Peyer's patch (tissue), 4 donors: ENCODE measurements at regions not wholly inside any gene's neighbourhood (a gene's known extent, or its start where the extent isn't known, plus 50 kb on each side); places are given as distances from the start of the nearest gene placed in this dataset.
A peak's percentile ranks its signal among the peaks of the same experiment; 100 is the strongest.
"Not testable (repeated sequence)": the region's sequence is repeated elsewhere in the genome, so short reads cannot be mapped to it uniquely, and the experiment has no call there.

ENCODE experiments used
- DNase-seq, 3 donors: peaks; one replicate each; pipeline ENCODE4 v3.0.0-alpha.2; 2017 to 2019
- H3K27ac ChIP-seq, 4 donors: fragments of 200-600 bp; sonication (generic); one replicate each; pipeline ENCODE4 v1.5.1; 2016 to 2019
- H3K27me3 ChIP-seq, 2 donors: fragments of 200-600 bp; sonication (generic); one replicate each; pipeline ENCODE4 v1.5.1; 2019
- H3K36me3 ChIP-seq, 3 donors: fragments of 200-600 bp; sonication (generic); one replicate each; pipeline ENCODE4 v1.5.1; 2016 to 2019
- H3K4me1 ChIP-seq, 4 donors: fragments of 200-600 bp; sonication (generic); one replicate each; pipeline ENCODE4 v1.5.1; 2016 to 2019
- H3K4me3 ChIP-seq, 4 donors: fragments of 200-600 bp; sonication (generic); 1 replicate in 3 of 4; 2 replicates in 1 of 4; pipeline ENCODE4 v1.5.1; 2016 to 2019; ENCODE audit warnings: mild to moderate bottlenecking in 1 of 4
- H3K9me3 ChIP-seq, 4 donors: fragments of 200-600 bp; sonication (generic); one replicate each; pipeline ENCODE4 v1.5.1; 2016 to 2019; ENCODE audit warnings: mild to moderate bottlenecking in 1 of 4
- POLR2A ChIP-seq, 2 donors: fragments of 450-650 bp; IDR thresholded peaks; one replicate each; pipeline ENCODE4 v1.5.1; 2017; ENCODE audit warnings: antibody characterized with exemption in 2 of 2, mild to moderate bottlenecking in 2 of 2, moderate library complexity in 2 of 2
- TF ChIP-seq, protein P1 (sequence below), 6 experiments: fragments of 450-650 bp in 4 of 6; fragments of 200-600 bp in 2 of 6; sonication (generic) in 1 of 6; IDR thresholded peaks; one replicate each; pipeline ENCODE4 v1.5.1; 2017 to 2019; ENCODE audit warnings: antibody characterized with exemption in 6 of 6, mild to moderate bottlenecking in 3 of 6, moderate library complexity in 1 of 6

DNA sequence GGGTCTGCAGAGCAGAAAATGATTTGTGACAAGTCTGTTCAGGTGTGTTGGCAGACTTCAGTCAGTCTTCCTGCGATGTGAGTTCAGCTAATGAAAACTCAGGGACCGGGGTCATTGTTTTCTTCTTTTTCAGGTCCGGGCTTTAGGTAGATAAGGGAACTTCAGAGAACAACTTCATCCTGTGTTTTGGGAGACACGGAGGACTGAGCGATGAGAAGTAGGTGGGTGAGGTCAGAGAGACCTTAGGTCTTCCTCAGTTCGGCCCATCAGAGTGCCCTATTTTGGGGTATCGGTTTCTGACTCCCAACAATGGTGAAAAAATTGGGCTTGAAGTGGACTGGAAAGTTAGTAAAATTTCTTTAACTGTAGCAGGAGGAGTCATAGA lies 88.9 kb upstream of the ATF7IP2 start:
- peaks cover 0 to 4% (median 0%) of the 10 kb centered on the region in 4 donors for H3K4me1 ChIP-seq
- no peaks in the 10 kb centered on the region for H3K27me3 ChIP-seq
- H3K9me3 ChIP-seq: peaks cover 0 to 6% (median 0%) of the 10 kb centered on the region in 4 donors
- no peak for TF ChIP-seq POLR2A (IDR thresholded peaks at IDR 0.05)
- TF ChIP-seq, protein P1, sequence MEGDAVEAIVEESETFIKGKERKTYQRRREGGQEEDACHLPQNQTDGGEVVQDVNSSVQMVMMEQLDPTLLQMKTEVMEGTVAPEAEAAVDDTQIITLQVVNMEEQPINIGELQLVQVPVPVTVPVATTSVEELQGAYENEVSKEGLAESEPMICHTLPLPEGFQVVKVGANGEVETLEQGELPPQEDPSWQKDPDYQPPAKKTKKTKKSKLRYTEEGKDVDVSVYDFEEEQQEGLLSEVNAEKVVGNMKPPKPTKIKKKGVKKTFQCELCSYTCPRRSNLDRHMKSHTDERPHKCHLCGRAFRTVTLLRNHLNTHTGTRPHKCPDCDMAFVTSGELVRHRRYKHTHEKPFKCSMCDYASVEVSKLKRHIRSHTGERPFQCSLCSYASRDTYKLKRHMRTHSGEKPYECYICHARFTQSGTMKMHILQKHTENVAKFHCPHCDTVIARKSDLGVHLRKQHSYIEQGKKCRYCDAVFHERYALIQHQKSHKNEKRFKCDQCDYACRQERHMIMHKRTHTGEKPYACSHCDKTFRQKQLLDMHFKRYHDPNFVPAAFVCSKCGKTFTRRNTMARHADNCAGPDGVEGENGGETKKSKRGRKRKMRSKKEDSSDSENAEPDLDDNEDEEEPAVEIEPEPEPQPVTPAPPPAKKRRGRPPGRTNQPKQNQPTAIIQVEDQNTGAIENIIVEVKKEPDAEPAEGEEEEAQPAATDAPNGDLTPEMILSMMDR (IDR thresholded peaks at IDR 0.05): no peak
- H3K4me3 ChIP-seq: no peak overlapping the region
- H3K27ac ChIP-seq: peak overlapping the region in 2 of 4 donors; percentile 79 to 80
- no peak for DNase-seq
- H3K36me3 ChIP-seq: no peaks in the 10 kb centered on the region

DNA sequence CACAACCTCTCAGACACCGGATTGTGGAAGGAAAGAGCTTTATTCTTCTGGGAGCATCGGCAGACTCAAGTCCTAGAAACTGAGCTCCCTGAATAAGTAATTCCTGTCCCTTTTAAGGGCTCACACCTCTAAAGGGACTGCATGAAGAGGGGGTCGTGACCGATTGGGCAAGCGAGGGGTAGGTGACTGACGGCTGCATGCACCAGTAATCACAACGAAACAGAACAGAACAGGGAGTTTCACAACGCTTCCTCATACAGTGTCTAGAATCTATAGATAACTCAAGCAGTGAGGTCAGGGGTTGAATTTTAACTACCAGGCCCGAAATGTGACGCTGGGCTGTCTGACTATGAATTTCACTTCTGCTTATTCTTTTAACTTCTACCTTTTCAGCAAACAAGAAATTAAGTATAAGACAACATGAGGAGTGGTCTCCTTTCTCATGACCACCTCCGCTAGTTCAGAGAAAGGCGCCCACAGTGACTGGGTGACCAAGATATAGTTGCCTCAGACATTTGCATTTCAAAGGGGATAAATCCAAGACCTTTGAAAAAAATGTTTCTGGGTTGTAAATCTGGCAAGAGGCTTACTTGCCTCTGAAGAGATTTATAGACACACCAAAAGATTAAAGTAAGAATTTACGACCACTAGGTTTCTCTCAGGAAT lies 88.4 kb upstream of the ATF7IP2 start:
- H3K4me3 ChIP-seq: no peak overlapping the region
- peak overlapping the region in 2 of 4 donors; percentile 79 to 80 for H3K27ac ChIP-seq
- H3K36me3 ChIP-seq: no peaks in the 10 kb centered on the region
- peak in 2 of 3 donors; percentile 73 to 85 for DNase-seq
- peaks cover 0 to 4% (median 0%) of the 10 kb centered on the region in 4 donors for H3K4me1 ChIP-seq
- no peaks in the 10 kb centered on the region for H3K27me3 ChIP-seq
- H3K9me3 ChIP-seq: peaks cover 0 to 1% (median 0%) of the 10 kb centered on the region in 4 donors
- no peak for TF ChIP-seq POLR2A (IDR thresholded peaks at IDR 0.05)
- TF ChIP-seq, protein P1 (IDR thresholded peaks at IDR 0.05): no peak

- no peaks in the 10 kb centered on the region for H3K9me3 ChIP-seq
- no peak overlapping the region for H3K4me3 ChIP-seq
- TF ChIP-seq, protein P1 (IDR thresholded peaks at IDR 0.05): no peak
- no peak for TF ChIP-seq POLR2A (IDR thresholded peaks at IDR 0.05)
- no peak for DNase-seq
- peaks cover 0 to 4% (median 0%) of the 10 kb centered on the region in 4 donors for H3K4me1 ChIP-seq
- H3K27ac ChIP-seq: no peak overlapping the region
- H3K27me3 ChIP-seq: no peaks in the 10 kb centered on the region
- H3K36me3 ChIP-seq: no peaks in the 10 kb centered on the region
Observed at GRCh38 chr16:10300905-10301304, 85.0 kb upstream of the ATF7IP2 start.

DNA sequence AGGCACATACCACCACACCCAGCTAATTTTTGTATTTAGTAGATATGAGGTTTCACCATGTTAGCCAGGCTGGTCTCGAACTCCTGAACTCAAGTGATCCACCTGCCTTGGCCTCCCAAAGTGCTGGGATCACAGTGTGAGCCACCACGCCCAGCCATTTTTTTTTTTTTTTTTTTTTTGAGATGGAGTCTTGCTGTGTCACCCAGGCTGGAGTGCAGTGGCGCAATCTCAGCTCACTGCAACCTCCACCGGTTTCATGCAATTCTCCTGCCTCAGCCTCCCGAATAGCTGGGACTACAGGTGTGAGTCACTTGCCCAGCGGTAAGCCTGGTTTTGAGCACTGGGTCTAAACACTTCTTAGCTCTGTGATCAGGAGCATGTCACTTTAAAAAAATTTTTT lies 84.3 kb upstream of the ATF7IP2 start:
- H3K27me3 ChIP-seq, H3K27ac ChIP-seq, H3K36me3 ChIP-seq, H3K9me3 ChIP-seq, H3K4me3 ChIP-seq, H3K4me1 ChIP-seq, DNase-seq: not testable (repeated sequence)

DNA sequence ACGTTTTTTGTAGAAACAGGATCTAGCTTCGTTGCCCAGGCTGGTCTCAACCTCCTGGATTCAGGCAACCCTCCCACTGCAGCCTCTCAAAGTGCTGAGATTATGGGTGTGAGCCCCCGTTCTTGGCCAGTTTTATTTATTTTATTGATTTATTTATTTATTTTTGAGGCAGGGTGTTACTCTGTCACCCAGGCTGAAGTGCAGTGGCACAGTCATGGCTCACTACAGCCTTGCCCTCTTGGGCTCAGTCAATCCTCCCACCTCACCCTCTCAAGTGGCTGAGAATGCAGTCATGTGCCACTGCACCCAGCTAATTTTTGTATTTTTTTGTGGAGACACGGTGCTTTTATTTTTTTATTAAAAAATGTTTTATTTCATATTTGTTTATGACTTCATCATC lies 79.9 kb upstream of the ATF7IP2 start:
- H3K27ac ChIP-seq: no peak overlapping the region
- no peaks in the 10 kb centered on the region for H3K9me3 ChIP-seq
- H3K36me3 ChIP-seq: no peaks in the 10 kb centered on the region
- no peak overlapping the region for H3K4me3 ChIP-seq
- TF ChIP-seq, protein P1 (IDR thresholded peaks at IDR 0.05): no peak
- TF ChIP-seq POLR2A (IDR thresholded peaks at IDR 0.05): no peak
- H3K27me3 ChIP-seq: no peaks in the 10 kb centered on the region
- DNase-seq: no peak
- H3K4me1 ChIP-seq: no peaks in the 10 kb centered on the region

- TF ChIP-seq, protein P1 (IDR thresholded peaks at IDR 0.05): no peak
- no peak for TF ChIP-seq POLR2A (IDR thresholded peaks at IDR 0.05)
- no peak overlapping the region for H3K4me3 ChIP-seq
- no peaks in the 10 kb centered on the region for H3K4me1 ChIP-seq
- H3K9me3 ChIP-seq: no peaks in the 10 kb centered on the region
- H3K27me3 ChIP-seq: no peaks in the 10 kb centered on the region
- no peak for DNase-seq
- no peaks in the 10 kb centered on the region for H3K36me3 ChIP-seq
- no peak overlapping the region for H3K27ac ChIP-seq
Observed at GRCh38 chr16:10308305-10309193, 77.3 kb upstream of the ATF7IP2 start.
